CD8-positive, alpha-beta memory T cell (primary cell): ENCODE measurements at regions not wholly inside any gene's neighbourhood (a gene's known extent, or its start where the extent isn't known, plus 50 kb on each side); places are given as distances from the start of the nearest gene placed in this dataset.

ENCODE experiments used
- CTCF ChIA-PET: fragments of 350-600 bp; sonication (Branson Sonifier 250); formaldehyde crosslinking; loops from one replicate; lab custom pipeline; 2021; ENCODE audit warnings: antibody characterized with exemption; lab: Charles Lee
- POLR2A ChIA-PET: fragments of 350-600 bp; sonication (Branson Sonifier 250); formaldehyde crosslinking; loops from one replicate; lab custom pipeline; 2021; ENCODE audit warnings: antibody characterized with exemption; lab: Charles Lee
- DNase-seq, 5 donors: peaks; one replicate each; pipeline versions ENCODE4 v3.0.0 to v3.0.0-alpha.2; 2020 to 2022; ENCODE audit warnings: mixed read lengths in 1 of 5
- H3K27ac ChIP-seq: one replicate; pipeline ENCODE4 v1.7.0; 2013; ENCODE audit warnings: low read depth, mild to moderate bottlenecking, low read length, moderate library complexity
- H3K27me3 ChIP-seq: 2 replicates; pipeline ENCODE4 v1.7.0; 2013; ENCODE audit warnings: low read length, mild to moderate bottlenecking; ENCODE audit not compliant: insufficient read depth, poor library complexity, severe bottlenecking
- H3K36me3 ChIP-seq: 2 replicates; pipeline ENCODE4 v1.7.0; 2013; ENCODE audit warnings: mild to moderate bottlenecking, low read length, moderate library complexity; ENCODE audit not compliant: insufficient read depth
- H3K4me1 ChIP-seq: 2 replicates; pipeline ENCODE4 v1.7.0; 2013; ENCODE audit warnings: mild to moderate bottlenecking, low read length, moderate library complexity; ENCODE audit not compliant: insufficient read depth
- H3K4me3 ChIP-seq: 2 replicates; pipeline ENCODE4 v1.7.0; 2013; ENCODE audit warnings: mild to moderate bottlenecking, low read length
- H3K9me3 ChIP-seq: 2 replicates; pipeline ENCODE4 v1.7.0; 2013; ENCODE audit warnings: mild to moderate bottlenecking, low read length
- H3K27ac Mint-ChIP-seq, 8 donors: one replicate each; pipeline ENCODE4 v1.8.0; 2020 to 2021; ENCODE audit warnings: mixed read lengths in 8 of 8, mild to moderate bottlenecking in 6 of 8, inconsistent platforms in 3 of 8, moderate library complexity in 3 of 8
- H3K27me3 Mint-ChIP-seq, 2 donors: one replicate each; pipeline ENCODE4 v1.8.0; 2020 to 2021; ENCODE audit warnings: mixed read lengths in 2 of 2, mild to moderate bottlenecking in 1 of 2, moderate library complexity in 1 of 2
- H3K36me3 Mint-ChIP-seq, 3 donors: one replicate each; pipeline ENCODE4 v1.8.0; 2020 to 2021; ENCODE audit warnings: mixed read lengths in 3 of 3, inconsistent platforms in 1 of 3, mild to moderate bottlenecking in 1 of 3
- H3K4me1 Mint-ChIP-seq, 3 donors: one replicate each; pipeline ENCODE4 v1.8.0; 2020 to 2021; ENCODE audit warnings: mixed read lengths in 3 of 3, inconsistent platforms in 1 of 3, mild to moderate bottlenecking in 1 of 3
- H3K4me3 Mint-ChIP-seq, 7 donors: one replicate each; pipeline ENCODE4 v1.8.0; 2020 to 2021; ENCODE audit warnings: mixed read lengths in 7 of 7, mild to moderate bottlenecking in 6 of 7, moderate library complexity in 4 of 7, inconsistent platforms in 2 of 7
- H3K9me3 Mint-ChIP-seq, 5 donors: one replicate each; pipeline ENCODE4 v1.8.0; 2020 to 2022; ENCODE audit warnings: mixed read lengths in 5 of 5, mild to moderate bottlenecking in 3 of 5, moderate library complexity in 2 of 5, inconsistent platforms in 1 of 5

- Mint-ChIP-seq H3K4me1 (no peaks in the 10 kb centered on the region), H3K36me3 (peaks cover 0 to 2% (median 0%) of the 10 kb centered on the region in 3 donors), H3K27ac (no peak overlapping the region), H3K4me3 (no peak overlapping the region), H3K27me3 (peaks cover 4 to 31% of the 10 kb centered on the region in 2 donors), H3K9me3 (peaks cover 0 to 3% (median 0%) of the 10 kb centered on the region in 5 donors)
- CTCF ChIA-PET: no interaction called here
- POLR2A ChIA-PET: no interaction called here
- no peak overlapping the region for H3K27ac ChIP-seq
- no peak for DNase-seq
- no peaks in the 10 kb centered on the region for H3K27me3 ChIP-seq
- H3K9me3 ChIP-seq: no peaks in the 10 kb centered on the region
- H3K4me3 ChIP-seq: no peak overlapping the region
- no peaks in the 10 kb centered on the region for H3K4me1 ChIP-seq
- no peaks in the 10 kb centered on the region for H3K36me3 ChIP-seq
These were observed 355.8 kb upstream of the SMARCA2 start for GRCh38 chr9:1659363-1659690.

DNA sequence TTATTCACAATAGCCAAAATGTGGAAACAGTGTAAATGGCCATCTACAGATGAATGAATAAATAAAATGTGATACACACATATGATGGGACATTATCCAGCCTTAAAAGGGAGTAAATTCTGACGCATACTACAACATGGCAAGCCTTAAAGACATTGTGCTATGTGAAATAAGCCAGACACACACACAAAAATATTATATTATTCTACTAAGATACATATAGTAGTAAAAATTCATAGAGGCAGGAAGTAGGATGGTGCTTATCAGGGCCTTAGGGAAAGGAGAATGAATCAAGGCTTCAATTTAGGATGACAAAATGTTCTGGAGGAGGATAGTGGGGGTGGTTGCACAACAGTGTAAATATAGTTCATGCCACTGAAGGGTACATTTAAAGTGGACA, 346.7 kb upstream of the SMARCA2 start:
- no peak overlapping the region for H3K4me3 Mint-ChIP-seq
- H3K27ac ChIP-seq: no peak overlapping the region
- ChIA-PET CTCF (no interaction called here), POLR2A (no interaction called here)
- no peak overlapping the region for H3K27ac Mint-ChIP-seq
- H3K9me3 Mint-ChIP-seq: peaks cover 0 to 5% (median 4%) of the 10 kb centered on the region in 5 donors
- H3K4me1 Mint-ChIP-seq: no peaks in the 10 kb centered on the region
- no peaks in the 10 kb centered on the region for H3K36me3 Mint-ChIP-seq
- no peaks in the 10 kb centered on the region for H3K27me3 ChIP-seq
- H3K4me3 ChIP-seq: no peak overlapping the region
- peaks cover 0 to 3% of the 10 kb centered on the region in 2 donors for H3K27me3 Mint-ChIP-seq
- H3K4me1 ChIP-seq: no peaks in the 10 kb centered on the region
- DNase-seq: no peak
- no peaks in the 10 kb centered on the region for H3K36me3 ChIP-seq
- no peaks in the 10 kb centered on the region for H3K9me3 ChIP-seq

DNA sequence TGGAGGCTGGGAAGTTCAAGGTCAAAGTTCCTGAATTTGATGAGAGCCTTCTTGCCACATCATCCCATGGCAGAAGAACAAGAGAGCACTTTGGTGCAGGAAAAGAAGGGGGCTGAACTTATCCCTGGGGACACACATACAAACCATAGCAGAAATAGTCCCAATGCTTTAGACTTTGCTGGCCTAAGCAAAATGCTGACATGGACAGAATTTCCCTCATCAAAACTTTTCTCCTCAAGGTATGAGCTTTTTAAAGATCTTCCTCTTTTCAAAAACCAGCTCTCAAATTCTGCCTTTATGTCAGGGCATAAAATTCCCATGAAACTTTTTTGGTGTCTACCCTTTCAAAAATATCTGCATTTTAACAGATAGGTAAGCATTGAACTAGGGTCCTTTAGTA, 341.8 kb upstream of the SMARCA2 start:
- no peak overlapping the region for H3K4me3 ChIP-seq
- DNase-seq: no peak
- no peaks in the 10 kb centered on the region for H3K9me3 ChIP-seq
- CTCF ChIA-PET: no interaction called here
- H3K27ac Mint-ChIP-seq: no peak overlapping the region
- H3K9me3 Mint-ChIP-seq: no peaks in the 10 kb centered on the region
- H3K27ac ChIP-seq: no peak overlapping the region
- POLR2A ChIA-PET: no interaction called here
- H3K4me1 Mint-ChIP-seq: no peaks in the 10 kb centered on the region
- no peaks in the 10 kb centered on the region for H3K27me3 ChIP-seq
- peaks cover 0 to 2% of the 10 kb centered on the region in 2 donors for H3K27me3 Mint-ChIP-seq
- no peak overlapping the region for H3K4me3 Mint-ChIP-seq
- no peaks in the 10 kb centered on the region for H3K36me3 ChIP-seq
- H3K4me1 ChIP-seq: no peaks in the 10 kb centered on the region
- no peaks in the 10 kb centered on the region for H3K36me3 Mint-ChIP-seq

GRCh38 chr9:1676771-1677170, 338.4 kb upstream of the SMARCA2 start:
- ChIA-PET POLR2A (no interaction called here), CTCF (no interaction called here)
- Histone ChIP-seq H3K4me3 (no peak overlapping the region), H3K4me1 (no peaks in the 10 kb centered on the region), H3K27me3 (no peaks in the 10 kb centered on the region), H3K9me3 (no peaks in the 10 kb centered on the region), H3K27ac (no peak overlapping the region), H3K36me3 (no peaks in the 10 kb centered on the region)
- no peaks in the 10 kb centered on the region for H3K4me1 Mint-ChIP-seq
- no peaks in the 10 kb centered on the region for H3K36me3 Mint-ChIP-seq
- H3K9me3 Mint-ChIP-seq: no peaks in the 10 kb centered on the region
- no peak overlapping the region for H3K4me3 Mint-ChIP-seq
- H3K27me3 Mint-ChIP-seq: peaks cover 0 to 5% of the 10 kb centered on the region in 2 donors
- no peak for DNase-seq
- H3K27ac Mint-ChIP-seq: no peak overlapping the region

DNA sequence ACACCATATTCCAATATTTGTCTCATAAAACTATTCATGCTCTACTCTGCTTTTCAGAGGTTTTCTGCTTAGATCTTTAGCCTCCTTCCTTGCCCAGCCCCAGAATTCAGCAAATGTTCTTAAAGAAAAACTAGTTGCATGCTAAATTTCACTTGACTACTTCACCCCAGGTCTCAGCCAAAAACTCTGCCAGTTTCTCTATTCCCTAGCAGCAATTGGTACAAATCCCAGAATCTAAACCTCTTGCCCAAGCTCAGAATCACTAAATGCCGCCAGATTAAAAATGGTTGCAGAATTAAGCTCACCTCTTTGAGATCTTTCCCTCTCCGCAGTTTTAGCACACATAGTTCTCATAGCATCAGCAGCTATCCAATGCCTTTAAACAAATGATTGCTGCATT, 331.2 kb upstream of the SMARCA2 start:
- no peaks in the 10 kb centered on the region for H3K4me1 ChIP-seq
- no peaks in the 10 kb centered on the region for H3K4me1 Mint-ChIP-seq
- peaks cover 8 to 15% of the 10 kb centered on the region in 2 donors for H3K27me3 Mint-ChIP-seq
- no peak overlapping the region for H3K27ac Mint-ChIP-seq
- H3K27me3 ChIP-seq: no peaks in the 10 kb centered on the region
- DNase-seq: no peak
- CTCF ChIA-PET: no interaction called here
- H3K27ac ChIP-seq: no peak overlapping the region
- POLR2A ChIA-PET: no interaction called here
- H3K9me3 ChIP-seq: no peaks in the 10 kb centered on the region
- no peaks in the 10 kb centered on the region for H3K36me3 ChIP-seq
- no peaks in the 10 kb centered on the region for H3K9me3 Mint-ChIP-seq
- no peak overlapping the region for H3K4me3 ChIP-seq
- no peak overlapping the region for H3K4me3 Mint-ChIP-seq
- no peaks in the 10 kb centered on the region for H3K36me3 Mint-ChIP-seq

DNA sequence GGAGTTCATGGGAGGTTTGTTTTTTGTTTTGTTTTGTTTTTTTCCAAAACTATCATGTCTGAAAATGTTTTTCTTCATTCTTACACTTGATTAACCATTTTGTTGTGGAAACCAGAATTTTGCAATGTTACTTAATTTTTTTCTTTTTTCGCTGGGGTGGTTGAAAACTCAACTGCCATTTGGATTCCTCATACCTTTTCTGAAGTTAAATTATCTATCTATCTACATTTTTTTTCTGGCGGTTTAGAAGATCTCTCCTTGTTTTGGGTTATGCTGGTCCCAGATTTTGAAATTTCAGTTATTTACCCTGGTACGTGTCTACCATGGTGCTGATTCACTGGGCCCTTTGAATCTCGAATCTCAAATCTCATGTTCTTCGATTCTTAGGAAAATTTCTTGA, 316.2 kb upstream of the SMARCA2 start:
- CTCF ChIA-PET: no interaction called here
- Histone ChIP-seq H3K27ac (no peak overlapping the region), H3K27me3 (no peaks in the 10 kb centered on the region), H3K4me1 (no peaks in the 10 kb centered on the region), H3K4me3 (no peak overlapping the region), H3K9me3 (no peaks in the 10 kb centered on the region), H3K36me3 (no peaks in the 10 kb centered on the region)
- no peak for DNase-seq
- Mint-ChIP-seq H3K27me3 (peaks cover 8 to 31% of the 10 kb centered on the region in 2 donors), H3K9me3 (no peaks in the 10 kb centered on the region), H3K4me1 (no peaks in the 10 kb centered on the region), H3K4me3 (no peak overlapping the region), H3K27ac (no peak overlapping the region), H3K36me3 (peaks cover 0 to 1% (median 0%) of the 10 kb centered on the region in 3 donors)
- POLR2A ChIA-PET: no interaction called here

DNA sequence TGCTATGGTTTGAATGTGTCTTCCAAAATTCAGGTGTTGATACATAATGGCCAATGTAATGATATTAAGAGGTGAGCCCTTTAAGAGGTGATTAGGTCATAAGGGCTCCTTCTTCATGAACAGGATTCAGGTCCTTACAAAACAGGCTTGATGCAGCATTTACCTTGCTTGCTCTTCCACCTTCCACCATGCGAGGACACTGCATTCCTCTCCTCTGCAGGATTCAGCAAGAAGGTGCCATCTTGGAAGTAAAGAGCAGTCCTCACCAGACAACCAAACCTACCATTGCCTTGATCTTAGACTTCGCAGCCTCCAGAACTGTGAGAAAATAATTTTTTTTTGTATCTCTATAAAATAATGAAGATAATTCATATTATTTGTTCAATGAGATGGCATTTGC, 314.0 kb upstream of the SMARCA2 start:
- H3K4me3 Mint-ChIP-seq: no peak overlapping the region
- no peak for DNase-seq

DNA sequence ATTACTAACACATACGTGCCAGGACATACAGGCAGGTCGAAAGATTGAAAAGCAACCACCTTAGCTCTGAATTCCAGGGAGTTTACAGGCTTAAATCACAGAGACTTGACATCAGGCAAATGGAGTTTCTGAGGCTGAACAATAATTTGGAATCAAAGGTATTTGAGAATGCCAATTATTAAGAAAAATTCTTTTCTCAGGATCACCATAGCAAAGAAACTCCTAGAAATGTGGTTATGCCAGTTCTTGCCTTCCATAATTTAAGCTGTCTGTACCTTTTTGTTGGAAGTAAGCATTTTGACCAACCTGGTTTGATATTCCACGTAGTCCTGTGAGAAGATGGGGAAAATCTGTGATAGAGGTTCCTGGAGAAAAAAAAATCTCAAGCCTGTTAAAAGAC, 312.4 kb upstream of the SMARCA2 start:
- H3K27ac Mint-ChIP-seq: no peak overlapping the region
- H3K27me3 Mint-ChIP-seq: peaks cover 8 to 42% of the 10 kb centered on the region in 2 donors
- Histone ChIP-seq H3K9me3 (no peaks in the 10 kb centered on the region), H3K4me1 (no peaks in the 10 kb centered on the region), H3K27ac (no peak overlapping the region), H3K36me3 (no peaks in the 10 kb centered on the region), H3K4me3 (no peak overlapping the region), H3K27me3 (no peaks in the 10 kb centered on the region)
- H3K4me3 Mint-ChIP-seq: no peak overlapping the region
- H3K4me1 Mint-ChIP-seq: no peaks in the 10 kb centered on the region
- no peaks in the 10 kb centered on the region for H3K9me3 Mint-ChIP-seq
- H3K36me3 Mint-ChIP-seq: peaks cover 0 to 1% (median 0%) of the 10 kb centered on the region in 3 donors
- CTCF ChIA-PET: no interaction called here
- no peak for DNase-seq
- POLR2A ChIA-PET: no interaction called here

More for the DNA sequence above, 314.0 kb upstream of the SMARCA2 start:
- H3K4me3 ChIP-seq: no peak overlapping the region
- Mint-ChIP-seq H3K27ac (no peak overlapping the region), H3K9me3 (no peaks in the 10 kb centered on the region), H3K4me1 (no peaks in the 10 kb centered on the region), H3K36me3 (peaks cover 0 to 1% (median 0%) of the 10 kb centered on the region in 3 donors), H3K27me3 (peaks cover 8 to 32% of the 10 kb centered on the region in 2 donors)
- H3K27me3 ChIP-seq: no peaks in the 10 kb centered on the region
- H3K36me3 ChIP-seq: no peaks in the 10 kb centered on the region
- H3K4me1 ChIP-seq: no peaks in the 10 kb centered on the region
- H3K9me3 ChIP-seq: no peaks in the 10 kb centered on the region
- ChIA-PET CTCF (no interaction called here), POLR2A (no interaction called here)
- H3K27ac ChIP-seq: no peak overlapping the region

DNA sequence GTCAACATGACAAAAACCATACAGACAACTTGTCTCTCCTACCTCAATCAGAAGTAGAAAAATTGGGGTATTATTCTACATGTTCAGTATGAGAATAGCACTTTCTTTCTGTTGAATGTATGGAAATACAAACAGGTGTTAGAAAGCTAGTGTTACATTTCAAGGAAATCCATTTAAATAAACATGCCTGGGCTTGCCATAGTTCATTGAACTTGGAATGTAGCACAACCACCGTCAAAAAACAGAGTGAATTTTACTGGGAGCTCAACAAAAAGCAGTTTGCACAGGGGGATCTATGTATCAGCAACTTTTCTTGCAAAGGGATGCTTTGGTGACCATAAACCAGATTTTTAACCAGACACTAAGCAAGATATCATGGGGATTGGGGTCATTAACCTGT, 307.9 kb upstream of the SMARCA2 start:
- Mint-ChIP-seq H3K4me1 (no peaks in the 10 kb centered on the region), H3K36me3 (no peaks in the 10 kb centered on the region), H3K27ac (no peak overlapping the region), H3K4me3 (no peak overlapping the region), H3K27me3 (peaks cover 4 to 30% of the 10 kb centered on the region in 2 donors), H3K9me3 (no peaks in the 10 kb centered on the region)
- H3K27ac ChIP-seq: no peak overlapping the region
- ChIA-PET CTCF (no interaction called here), POLR2A (no interaction called here)
- DNase-seq: no peak
- no peaks in the 10 kb centered on the region for H3K4me1 ChIP-seq
- H3K9me3 ChIP-seq: no peaks in the 10 kb centered on the region
- no peaks in the 10 kb centered on the region for H3K36me3 ChIP-seq
- no peaks in the 10 kb centered on the region for H3K27me3 ChIP-seq
- H3K4me3 ChIP-seq: no peak overlapping the region
